ENCODE measurements at regions not wholly inside any gene's neighbourhood (a gene's known extent, or its start where the extent isn't known, plus 50 kb on each side); places are given as distances from the start of the nearest gene placed in this dataset.

DNA sequence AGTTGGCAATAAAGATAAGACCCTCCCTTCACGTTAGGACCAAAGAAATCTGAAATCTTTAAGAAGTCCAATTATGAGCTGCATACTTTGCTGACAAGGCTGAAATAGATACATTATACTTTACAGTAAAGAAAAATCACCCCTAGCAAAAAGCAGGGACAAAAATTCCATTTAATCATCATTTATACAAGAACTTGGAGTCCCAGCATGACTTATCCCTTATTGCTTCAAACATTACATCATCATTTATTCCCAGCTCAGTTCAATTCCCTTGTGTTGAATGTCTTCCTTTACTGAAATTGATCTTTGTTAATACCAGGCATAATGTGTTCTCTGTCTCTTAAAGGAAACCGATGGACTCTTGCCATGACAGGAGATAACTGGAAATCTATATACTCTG lies 449.6 kb upstream of the CCDC196 start:
- H3K4me3 ChIP-seq (ENCODE audit: low read length): no peak overlapping the region
- no peaks in the 10 kb centered on the region for H3K9me3 ChIP-seq (ENCODE audit: control insufficient read depth, low read depth, low read length)
- no CpG with 5 or more reads among the region's 2 CpGs for WGBS (ENCODE audit: insufficient coverage, low lambda C conversion rate)
- H3K4me1 ChIP-seq (ENCODE audit: control insufficient read depth, insufficient read depth, low read length): no peaks in the 10 kb centered on the region
- H3K27ac ChIP-seq (ENCODE audit: low read length): no peak overlapping the region
- DNase-seq: no peak
- no peaks in the 10 kb centered on the region for H3K36me3 ChIP-seq (ENCODE audit: control insufficient read depth, insufficient read depth, low read length)
- H3K27me3 ChIP-seq (ENCODE audit: control insufficient read depth, insufficient read depth, low read length): no peaks in the 10 kb centered on the region

DNA sequence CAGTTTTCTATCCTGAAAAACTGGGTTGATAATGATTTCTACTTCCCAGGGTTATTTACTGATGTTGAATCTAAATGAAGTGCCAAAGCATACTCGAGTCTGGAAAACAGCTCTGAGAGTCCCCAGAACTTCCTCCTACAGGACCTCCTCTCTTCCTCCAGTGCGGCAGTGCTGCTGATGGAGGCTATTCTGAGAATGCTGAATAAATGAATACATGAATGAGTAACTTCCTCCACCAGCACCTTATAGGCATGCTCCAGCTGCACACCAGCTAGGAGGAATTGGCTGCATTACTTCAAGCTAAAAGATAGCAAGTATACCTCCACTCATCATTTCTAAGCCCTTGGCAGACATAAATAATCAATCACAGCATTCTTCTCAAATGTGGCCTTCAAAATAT lies 448.8 kb upstream of the CCDC196 start:
- no peaks in the 10 kb centered on the region for H3K27me3 ChIP-seq (ENCODE audit: control insufficient read depth, insufficient read depth, low read length)
- no peaks in the 10 kb centered on the region for H3K36me3 ChIP-seq (ENCODE audit: control insufficient read depth, insufficient read depth, low read length)
- H3K4me3 ChIP-seq (ENCODE audit: low read length): no peak overlapping the region
- no CpG with 5 or more reads among the region's 2 CpGs for WGBS (ENCODE audit: insufficient coverage, low lambda C conversion rate)
- no peaks in the 10 kb centered on the region for H3K4me1 ChIP-seq (ENCODE audit: control insufficient read depth, insufficient read depth, low read length)
- no peak overlapping the region for H3K27ac ChIP-seq (ENCODE audit: low read length)
- no peak for DNase-seq
- H3K9me3 ChIP-seq (ENCODE audit: control insufficient read depth, low read depth, low read length): no peaks in the 10 kb centered on the region

DNA sequence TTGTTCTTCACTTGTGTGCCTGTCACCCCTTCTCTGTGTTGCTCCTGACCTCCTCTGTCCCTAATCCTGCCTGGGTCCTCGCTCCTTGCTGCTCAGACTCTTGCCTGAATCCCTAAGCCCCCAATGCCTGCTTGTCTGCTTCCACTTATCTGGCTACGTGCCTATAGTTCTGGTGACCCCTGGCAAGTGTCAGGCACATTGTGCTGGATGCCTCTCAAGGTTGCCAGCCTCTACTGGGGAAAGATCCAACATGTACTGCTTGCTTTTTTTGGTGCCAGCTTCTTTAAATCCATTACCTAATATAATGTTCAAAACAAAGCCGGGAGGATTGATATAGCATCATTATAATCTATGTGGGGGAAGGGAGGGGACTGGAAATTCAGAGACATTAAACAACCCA lies 448.0 kb upstream of the CCDC196 start:
- Histone ChIP-seq H3K27ac (ENCODE audit: low read length) (no peak overlapping the region), H3K4me1 (ENCODE audit: control insufficient read depth, insufficient read depth, low read length) (no peaks in the 10 kb centered on the region), H3K36me3 (ENCODE audit: control insufficient read depth, insufficient read depth, low read length) (no peaks in the 10 kb centered on the region), H3K9me3 (ENCODE audit: control insufficient read depth, low read depth, low read length) (no peaks in the 10 kb centered on the region), H3K4me3 (ENCODE audit: low read length) (no peak overlapping the region), H3K27me3 (ENCODE audit: control insufficient read depth, insufficient read depth, low read length) (no peaks in the 10 kb centered on the region)
- WGBS (ENCODE audit: insufficient coverage, low lambda C conversion rate): 60% methylated on average over 1 of the region's 3 CpGs
- DNase-seq: no peak

DNA sequence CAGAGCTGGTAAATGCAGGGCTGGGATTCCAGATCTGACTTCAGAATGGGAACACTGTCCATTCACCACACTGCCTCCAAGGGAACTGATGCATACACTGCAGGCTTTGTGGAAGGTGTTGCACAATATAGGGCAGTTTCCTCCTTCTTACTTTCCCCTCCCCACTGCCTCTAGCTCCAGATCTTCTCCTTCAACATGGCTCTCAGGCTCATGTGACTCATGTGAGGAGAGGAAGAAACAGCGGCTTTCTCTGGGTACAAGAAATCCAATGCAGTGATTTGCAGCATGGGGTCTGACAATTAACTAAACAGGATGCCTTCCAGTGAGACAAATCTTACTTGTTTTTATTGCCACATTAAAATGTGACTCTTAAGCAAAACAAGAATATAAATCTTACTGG lies 447.6 kb upstream of the CCDC196 start:
- Histone ChIP-seq H3K4me1 (ENCODE audit: control insufficient read depth, insufficient read depth, low read length) (no peaks in the 10 kb centered on the region), H3K27me3 (ENCODE audit: control insufficient read depth, insufficient read depth, low read length) (no peaks in the 10 kb centered on the region), H3K4me3 (ENCODE audit: low read length) (no peak overlapping the region), H3K27ac (ENCODE audit: low read length) (no peak overlapping the region), H3K36me3 (ENCODE audit: control insufficient read depth, insufficient read depth, low read length) (no peaks in the 10 kb centered on the region), H3K9me3 (ENCODE audit: control insufficient read depth, low read depth, low read length) (no peaks in the 10 kb centered on the region)
- WGBS (ENCODE audit: insufficient coverage, low lambda C conversion rate): no CpG with 5 or more reads among the region's 1 CpG
- DNase-seq: peak; percentile 28 to 65

DNA sequence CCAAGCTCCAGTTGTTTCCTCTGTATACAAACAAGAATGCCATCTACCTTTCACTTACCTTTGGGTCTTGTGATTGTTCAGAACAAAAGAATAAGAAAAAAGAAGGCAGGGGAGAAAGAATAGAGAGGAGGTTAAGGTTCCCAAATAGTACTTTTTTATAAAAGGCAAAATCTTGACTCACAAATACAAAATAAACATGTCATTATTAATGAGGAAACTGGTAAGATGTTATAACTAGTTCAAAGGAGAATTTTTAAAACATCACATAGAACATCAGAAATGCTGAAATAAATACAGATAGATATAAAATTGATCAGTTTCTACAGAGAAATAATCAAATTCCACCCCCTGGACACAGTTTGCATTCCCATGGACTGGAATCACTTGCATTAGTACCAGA lies 446.7 kb upstream of the CCDC196 start:
- H3K9me3 ChIP-seq (ENCODE audit: control insufficient read depth, low read depth, low read length): no peaks in the 10 kb centered on the region
- no peak overlapping the region for H3K4me3 ChIP-seq (ENCODE audit: low read length)

DNA sequence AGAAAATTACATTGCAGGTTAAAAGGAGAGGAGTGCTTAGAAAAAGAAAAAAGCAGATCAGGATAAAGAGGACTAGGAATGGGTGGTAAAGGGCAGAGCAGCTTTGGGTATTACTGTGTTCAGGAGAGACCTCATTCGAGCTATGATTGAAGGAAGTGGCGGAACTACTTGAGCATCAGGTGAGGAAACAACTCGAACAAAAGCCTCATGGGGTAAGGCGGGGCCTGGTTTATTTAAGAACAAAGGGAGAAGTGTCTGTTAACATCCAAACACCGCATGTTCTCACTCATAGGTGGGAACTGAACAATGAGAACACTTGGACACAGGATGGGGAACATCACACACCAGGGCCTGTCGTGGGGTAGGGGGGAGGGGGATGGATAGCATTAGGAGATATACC lies 444.6 kb upstream of the CCDC196 start:
- no peaks in the 10 kb centered on the region for H3K36me3 ChIP-seq (ENCODE audit: control insufficient read depth, insufficient read depth, low read length)
- no CpG with 5 or more reads among the region's 6 CpGs for WGBS (ENCODE audit: insufficient coverage, low lambda C conversion rate)
- H3K9me3 ChIP-seq (ENCODE audit: control insufficient read depth, low read depth, low read length): no peaks in the 10 kb centered on the region
- no peaks in the 10 kb centered on the region for H3K4me1 ChIP-seq (ENCODE audit: control insufficient read depth, insufficient read depth, low read length)
- H3K4me3 ChIP-seq (ENCODE audit: low read length): no peak overlapping the region
- DNase-seq: no peak
- H3K27me3 ChIP-seq (ENCODE audit: control insufficient read depth, insufficient read depth, low read length): no peaks in the 10 kb centered on the region
- no peak overlapping the region for H3K27ac ChIP-seq (ENCODE audit: low read length)

More for the DNA sequence above, 446.7 kb upstream of the CCDC196 start:
- Histone ChIP-seq H3K36me3 (ENCODE audit: control insufficient read depth, insufficient read depth, low read length) (no peaks in the 10 kb centered on the region), H3K27me3 (ENCODE audit: control insufficient read depth, insufficient read depth, low read length) (no peaks in the 10 kb centered on the region), H3K4me1 (ENCODE audit: control insufficient read depth, insufficient read depth, low read length) (no peaks in the 10 kb centered on the region), H3K27ac (ENCODE audit: low read length) (no peak overlapping the region)
- DNase-seq: no peak

DNA sequence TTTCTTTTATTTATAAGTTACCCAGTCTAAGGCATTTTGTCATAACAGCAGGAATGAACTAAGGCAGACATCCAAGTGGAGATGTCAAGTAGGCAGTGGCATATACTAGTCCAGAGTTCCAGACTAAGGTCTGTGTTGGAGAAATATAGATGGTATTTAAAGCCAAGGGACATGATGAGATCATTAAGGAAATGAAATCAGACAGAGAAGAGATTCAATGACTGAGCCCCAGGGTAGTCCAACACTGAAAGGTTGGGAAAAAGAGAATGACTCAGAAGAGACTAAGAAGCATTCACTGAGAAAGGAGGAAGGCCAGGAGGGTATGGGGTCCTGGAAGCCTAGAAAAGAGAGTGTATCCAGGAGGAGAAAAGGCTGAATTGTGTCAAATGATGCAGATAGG lies 442.2 kb upstream of the CCDC196 start:
- no peak overlapping the region for H3K27ac ChIP-seq (ENCODE audit: low read length)
- no peaks in the 10 kb centered on the region for H3K4me1 ChIP-seq (ENCODE audit: control insufficient read depth, insufficient read depth, low read length)
- no peaks in the 10 kb centered on the region for H3K9me3 ChIP-seq (ENCODE audit: control insufficient read depth, low read depth, low read length)
- no peaks in the 10 kb centered on the region for H3K27me3 ChIP-seq (ENCODE audit: control insufficient read depth, insufficient read depth, low read length)
- no peak for DNase-seq
- H3K4me3 ChIP-seq (ENCODE audit: low read length): no peak overlapping the region
- H3K36me3 ChIP-seq (ENCODE audit: control insufficient read depth, insufficient read depth, low read length): no peaks in the 10 kb centered on the region

DNA sequence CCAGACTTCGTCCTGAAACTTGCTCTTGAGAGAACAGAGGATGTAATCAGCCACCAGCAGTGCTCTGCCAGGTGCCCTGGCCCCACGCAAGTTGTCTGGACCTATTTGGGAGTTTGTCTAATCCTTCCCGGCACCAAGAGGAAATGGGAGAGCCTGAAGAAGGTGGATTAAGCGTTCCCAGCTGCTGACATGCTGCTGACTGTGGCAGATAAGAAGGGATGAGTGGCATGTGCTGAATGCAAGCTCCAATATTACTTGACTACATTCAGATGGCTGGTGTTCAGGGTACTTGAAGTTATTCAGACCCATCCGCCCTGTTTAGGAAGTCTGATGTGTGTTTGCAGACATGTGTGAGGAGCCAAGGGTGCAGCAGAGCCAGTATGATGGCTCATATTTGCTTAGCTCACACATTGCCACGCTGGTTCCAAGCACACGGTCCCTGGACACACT lies 440.6 kb upstream of the CCDC196 start:
- no peak overlapping the region for H3K4me3 ChIP-seq (ENCODE audit: low read length)
- no peak for DNase-seq
- no peaks in the 10 kb centered on the region for H3K27me3 ChIP-seq (ENCODE audit: control insufficient read depth, insufficient read depth, low read length)
- WGBS (ENCODE audit: insufficient coverage, low lambda C conversion rate): no CpG with 5 or more reads among the region's 7 CpGs
- H3K9me3 ChIP-seq (ENCODE audit: control insufficient read depth, low read depth, low read length): no peaks in the 10 kb centered on the region
- H3K27ac ChIP-seq (ENCODE audit: low read length): no peak overlapping the region
- H3K4me1 ChIP-seq (ENCODE audit: control insufficient read depth, insufficient read depth, low read length): no peaks in the 10 kb centered on the region
- H3K36me3 ChIP-seq (ENCODE audit: control insufficient read depth, insufficient read depth, low read length): no peaks in the 10 kb centered on the region

DNA sequence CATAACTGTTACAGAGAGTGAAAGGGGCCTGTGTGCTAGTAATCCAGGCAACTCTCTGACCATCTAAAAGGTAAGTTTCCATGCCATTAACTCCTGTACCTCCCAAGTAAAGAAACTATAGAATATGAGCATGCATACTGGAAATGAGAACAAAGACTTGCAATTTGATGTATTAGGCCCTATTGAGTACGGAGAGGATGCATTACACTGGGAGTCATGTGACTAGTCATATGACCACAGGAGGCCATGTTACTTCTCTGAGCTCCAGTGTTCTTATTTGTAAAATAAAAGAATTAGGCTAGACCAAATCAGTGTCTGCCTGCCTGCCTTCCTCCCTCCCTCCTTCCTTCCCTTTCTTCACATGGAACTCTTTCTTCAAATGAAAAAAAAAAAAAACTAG lies 440.1 kb upstream of the CCDC196 start:
- Histone ChIP-seq H3K9me3 (ENCODE audit: control insufficient read depth, low read depth, low read length) (no peaks in the 10 kb centered on the region), H3K4me1 (ENCODE audit: control insufficient read depth, insufficient read depth, low read length) (no peaks in the 10 kb centered on the region), H3K4me3 (ENCODE audit: low read length) (no peak overlapping the region), H3K27me3 (ENCODE audit: control insufficient read depth, insufficient read depth, low read length) (no peaks in the 10 kb centered on the region), H3K27ac (ENCODE audit: low read length) (no peak overlapping the region), H3K36me3 (ENCODE audit: control insufficient read depth, insufficient read depth, low read length) (no peaks in the 10 kb centered on the region)
- WGBS (ENCODE audit: insufficient coverage, low lambda C conversion rate): no CpG with 5 or more reads among the region's 1 CpG
- DNase-seq: no peak

DNA sequence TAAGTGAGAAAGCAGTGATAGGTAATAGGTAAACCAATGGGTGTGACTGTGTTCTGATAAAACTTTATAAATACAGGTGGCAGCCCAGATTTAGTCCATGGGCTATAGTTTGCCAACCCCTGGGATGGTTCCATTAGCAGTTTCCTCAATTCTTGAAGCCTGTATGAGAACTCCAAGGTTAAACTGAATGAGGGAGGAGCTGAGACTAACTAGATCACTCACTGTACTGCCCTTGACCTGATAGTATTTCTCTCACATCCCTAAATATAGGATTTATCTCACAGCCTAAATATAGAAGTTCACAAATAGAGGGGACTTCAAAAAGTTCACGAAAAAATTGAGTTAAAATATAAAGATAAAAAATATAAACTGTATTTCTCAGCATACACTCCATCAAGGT lies 439.6 kb upstream of the CCDC196 start:
- no peak overlapping the region for H3K27ac ChIP-seq (ENCODE audit: low read length)
- no peak overlapping the region for H3K4me3 ChIP-seq (ENCODE audit: low read length)
- no peaks in the 10 kb centered on the region for H3K4me1 ChIP-seq (ENCODE audit: control insufficient read depth, insufficient read depth, low read length)
- H3K36me3 ChIP-seq (ENCODE audit: control insufficient read depth, insufficient read depth, low read length): no peaks in the 10 kb centered on the region
- WGBS (ENCODE audit: insufficient coverage, low lambda C conversion rate): 100% methylated on average over 1 of the region's 1 CpG
- DNase-seq: no peak
- no peaks in the 10 kb centered on the region for H3K27me3 ChIP-seq (ENCODE audit: control insufficient read depth, insufficient read depth, low read length)
- no peaks in the 10 kb centered on the region for H3K9me3 ChIP-seq (ENCODE audit: control insufficient read depth, low read depth, low read length)

DNA sequence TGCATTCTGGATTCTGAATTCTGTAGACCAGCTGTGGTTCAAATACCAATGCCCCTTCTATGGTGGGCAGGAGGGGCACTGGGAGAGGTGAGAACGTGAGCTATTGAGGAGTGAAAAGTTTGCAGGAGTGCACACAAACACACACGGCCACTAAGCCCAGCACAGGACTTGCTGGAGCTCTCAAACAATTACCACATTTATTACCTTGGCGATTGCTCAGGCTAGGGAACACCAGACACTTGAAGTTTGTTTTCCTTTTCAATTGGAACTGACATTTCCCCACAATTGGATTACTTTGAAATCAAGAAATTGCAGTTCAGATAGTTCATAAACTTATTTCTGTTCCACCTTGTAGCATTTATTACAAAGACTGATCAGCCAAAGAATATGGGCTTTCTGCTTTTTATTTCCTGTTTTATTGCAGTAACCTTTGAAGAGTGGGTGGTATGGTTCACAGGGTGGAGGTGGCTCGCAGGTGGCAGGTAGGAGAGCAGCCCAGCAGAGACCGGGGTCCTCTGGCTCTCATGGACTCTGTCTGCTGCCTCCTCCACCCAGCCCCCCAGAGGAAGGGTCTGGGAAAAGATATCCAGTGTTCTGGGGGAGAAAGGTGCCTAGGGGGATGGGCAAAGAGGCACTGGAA lies 429.8 kb upstream of the CCDC196 start:
- no CpG with 5 or more reads among the region's 5 CpGs for WGBS (ENCODE audit: insufficient coverage, low lambda C conversion rate)
- Histone ChIP-seq H3K9me3 (ENCODE audit: control insufficient read depth, low read depth, low read length) (peaks cover 4% of the 10 kb centered on the region), H3K4me1 (ENCODE audit: control insufficient read depth, insufficient read depth, low read length) (peaks cover 6% of the 10 kb centered on the region), H3K36me3 (ENCODE audit: control insufficient read depth, insufficient read depth, low read length) (no peaks in the 10 kb centered on the region), H3K4me3 (ENCODE audit: low read length) (no peak overlapping the region), H3K27me3 (ENCODE audit: control insufficient read depth, insufficient read depth, low read length) (no peaks in the 10 kb centered on the region), H3K27ac (ENCODE audit: low read length) (no peak overlapping the region)
- DNase-seq: peak in 1 of 2 donors; percentile 31

Measured in large intestine (tissue), 3 donors.